Kidney epithelial cell (primary cell): ENCODE measurements at regions not wholly inside any gene's neighbourhood (a gene's known extent, or its start where the extent isn't known, plus 50 kb on each side); places are given as distances from the start of the nearest gene placed in this dataset.

Source experiments
- DNase-seq: peaks from one replicate; pipeline ENCODE4 v3.0.0-alpha.2; 2010; ENCODE audit warnings: low read depth
- H3K27me3 ChIP-seq: 2 replicates; pipeline ENCODE4 v1.6.0; 2011; ENCODE audit warnings: low read length; ENCODE audit not compliant: control insufficient read depth, insufficient read depth
- H3K36me3 ChIP-seq: 2 replicates; pipeline ENCODE4 v1.5.1; 2011; ENCODE audit warnings: low read length; ENCODE audit not compliant: control insufficient read depth, insufficient read depth
- H3K4me3 ChIP-seq: 2 replicates; pipeline ENCODE4 v1.5.1; 2011; ENCODE audit warnings: low read depth, mild to moderate bottlenecking, control low read depth, low read length
- TF ChIP-seq, protein P1 (sequence below): IDR thresholded peaks from 2 replicates; pipeline ENCODE4 v1.5.1; 2011; ENCODE audit warnings: mild to moderate bottlenecking, moderate library complexity, low read length, control low read depth, inconsistent platforms; ENCODE audit not compliant: insufficient read depth, poor library complexity, severe bottlenecking

DNA sequence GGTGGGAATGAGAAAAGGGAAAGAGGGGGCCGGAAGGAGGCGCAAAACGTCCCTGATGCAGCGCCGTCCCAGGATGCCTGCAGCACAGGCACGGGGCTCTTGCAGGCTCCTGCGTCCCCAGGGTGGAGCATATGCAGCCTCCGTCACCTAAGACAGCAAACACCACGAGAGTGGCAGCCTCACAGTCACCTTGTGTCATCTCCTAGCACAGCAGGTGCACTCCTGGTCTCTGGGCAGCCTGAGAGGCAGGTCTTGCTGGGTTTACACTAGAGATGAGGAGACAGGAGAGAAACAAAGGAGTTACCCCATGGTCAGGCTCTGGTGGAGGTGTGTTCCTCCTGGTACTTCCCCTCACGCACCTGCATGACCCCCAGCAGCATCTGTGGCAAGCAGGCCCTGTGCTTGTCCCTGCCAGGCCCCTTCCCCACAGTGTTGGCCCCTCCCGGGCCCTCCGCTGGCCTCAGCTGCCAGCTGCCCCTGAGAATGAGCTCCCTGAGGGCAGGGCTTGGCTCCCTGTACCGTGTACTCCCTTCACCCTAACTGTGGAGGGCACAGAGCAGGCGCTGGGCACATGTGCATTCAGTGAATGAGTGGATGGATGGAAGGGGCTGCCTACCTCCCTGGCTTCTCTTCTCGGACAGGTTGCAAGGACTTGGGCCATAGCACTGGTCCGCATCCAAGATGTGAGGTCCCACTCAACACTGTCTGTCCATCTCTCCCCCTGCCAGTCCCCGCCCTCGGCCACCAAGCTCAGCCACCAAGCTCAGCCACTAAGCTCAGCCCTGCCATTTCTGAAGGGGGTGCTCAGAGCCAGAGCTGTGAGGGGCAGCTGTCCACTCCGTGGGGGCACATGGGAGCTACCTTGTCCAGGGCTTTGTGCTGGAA, 988.6 kb downstream of the BRD1 start:
- no peak for DNase-seq
- TF ChIP-seq, protein P1, sequence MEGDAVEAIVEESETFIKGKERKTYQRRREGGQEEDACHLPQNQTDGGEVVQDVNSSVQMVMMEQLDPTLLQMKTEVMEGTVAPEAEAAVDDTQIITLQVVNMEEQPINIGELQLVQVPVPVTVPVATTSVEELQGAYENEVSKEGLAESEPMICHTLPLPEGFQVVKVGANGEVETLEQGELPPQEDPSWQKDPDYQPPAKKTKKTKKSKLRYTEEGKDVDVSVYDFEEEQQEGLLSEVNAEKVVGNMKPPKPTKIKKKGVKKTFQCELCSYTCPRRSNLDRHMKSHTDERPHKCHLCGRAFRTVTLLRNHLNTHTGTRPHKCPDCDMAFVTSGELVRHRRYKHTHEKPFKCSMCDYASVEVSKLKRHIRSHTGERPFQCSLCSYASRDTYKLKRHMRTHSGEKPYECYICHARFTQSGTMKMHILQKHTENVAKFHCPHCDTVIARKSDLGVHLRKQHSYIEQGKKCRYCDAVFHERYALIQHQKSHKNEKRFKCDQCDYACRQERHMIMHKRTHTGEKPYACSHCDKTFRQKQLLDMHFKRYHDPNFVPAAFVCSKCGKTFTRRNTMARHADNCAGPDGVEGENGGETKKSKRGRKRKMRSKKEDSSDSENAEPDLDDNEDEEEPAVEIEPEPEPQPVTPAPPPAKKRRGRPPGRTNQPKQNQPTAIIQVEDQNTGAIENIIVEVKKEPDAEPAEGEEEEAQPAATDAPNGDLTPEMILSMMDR, result no peak
- H3K27me3 ChIP-seq, result no peaks in the 10 kb centered on the region
- H3K36me3 ChIP-seq, result no peaks in the 10 kb centered on the region
- no peak overlapping the region for H3K4me3 ChIP-seq

DNA sequence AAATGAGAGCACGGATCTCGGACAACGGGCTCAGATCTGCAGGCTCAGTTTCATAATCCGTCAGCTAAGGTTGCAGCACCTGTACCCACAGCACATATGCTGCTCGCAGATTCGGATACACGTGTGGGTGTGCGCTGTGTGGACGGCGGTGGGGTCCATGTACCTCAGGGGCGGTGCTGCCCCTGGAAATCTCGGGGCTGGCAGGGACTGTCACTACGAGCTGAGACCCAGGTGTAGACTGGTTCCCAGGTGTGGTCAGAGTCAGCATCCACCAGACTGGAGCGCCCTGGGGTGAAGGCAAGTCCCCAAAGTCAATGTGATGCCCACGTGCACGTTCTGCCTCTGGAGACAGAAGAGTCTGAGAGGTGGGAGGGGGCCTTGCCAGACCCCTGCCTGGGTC, 989.3 kb downstream of the BRD1 start:
- TF ChIP-seq, protein P1, result no peak
- Histone ChIP-seq H3K27me3 (no peaks in the 10 kb centered on the region), H3K36me3 (no peaks in the 10 kb centered on the region), H3K4me3 (no peak overlapping the region)
- no peak for DNase-seq

DNA sequence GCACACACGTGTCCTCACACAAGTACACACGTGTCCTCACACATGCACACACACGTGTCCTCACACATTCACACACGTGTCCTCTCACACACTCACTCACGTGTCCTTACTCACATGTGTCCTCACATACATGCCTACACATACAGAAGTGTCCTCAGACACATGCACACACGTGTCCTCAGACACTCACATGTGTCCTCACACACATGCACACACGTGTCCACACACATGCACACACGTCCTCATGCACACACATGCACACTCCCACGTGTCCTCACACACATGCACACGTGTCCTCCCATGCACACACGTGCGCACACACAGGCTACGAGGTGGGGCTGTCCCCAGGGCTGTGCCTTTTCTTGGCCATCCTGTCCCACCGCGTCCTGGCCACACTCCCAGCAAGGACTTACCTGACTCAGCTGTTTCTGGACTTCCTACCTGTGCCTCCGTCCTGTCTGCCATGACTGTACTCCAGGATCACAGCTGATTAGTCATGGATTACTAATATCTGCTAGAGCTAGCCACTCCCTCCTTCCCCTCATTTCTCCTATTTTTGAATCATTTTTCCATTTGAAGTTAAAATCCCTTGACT, 990.2 kb downstream of the BRD1 start:
- no peak for DNase-seq
- TF ChIP-seq, protein P1, result no peak
- Histone ChIP-seq H3K36me3 (no peaks in the 10 kb centered on the region), H3K27me3 (no peaks in the 10 kb centered on the region), H3K4me3 (no peak overlapping the region)

DNA sequence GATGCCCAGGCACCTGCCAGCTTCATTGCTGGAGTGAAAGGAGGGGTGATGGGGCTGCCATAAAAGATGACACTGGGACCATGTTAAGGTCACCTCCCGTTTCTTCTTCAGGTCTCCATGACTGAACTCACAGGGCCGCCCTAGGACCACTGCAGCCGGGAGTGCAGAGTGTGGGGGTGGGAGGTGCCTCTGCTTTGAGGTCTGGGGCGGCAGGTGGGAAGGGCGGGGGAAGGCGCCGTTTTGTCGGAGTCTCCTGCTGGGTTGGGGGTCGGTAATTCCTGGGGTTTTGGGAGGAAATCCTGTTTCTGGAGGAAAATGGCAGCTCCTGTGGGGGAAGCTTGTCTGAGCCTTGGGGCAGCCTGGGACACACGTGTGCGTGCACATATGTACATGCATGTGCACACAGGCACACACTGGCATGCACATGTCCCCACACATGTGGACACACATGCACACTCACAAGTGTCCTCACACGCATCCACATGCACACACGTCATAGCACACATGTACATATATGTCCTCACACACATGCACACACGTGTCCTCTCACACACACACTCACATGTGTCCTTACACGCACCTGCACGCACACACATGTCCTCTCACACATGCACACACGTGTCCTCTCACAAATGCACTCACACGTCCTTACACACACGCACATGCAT, 990.9 kb downstream of the BRD1 start:
- no peak for DNase-seq
- no peak overlapping the region for H3K4me3 ChIP-seq
- TF ChIP-seq, protein P1, result no peak
- H3K27me3 ChIP-seq, result no peaks in the 10 kb centered on the region
- no peaks in the 10 kb centered on the region for H3K36me3 ChIP-seq

DNA sequence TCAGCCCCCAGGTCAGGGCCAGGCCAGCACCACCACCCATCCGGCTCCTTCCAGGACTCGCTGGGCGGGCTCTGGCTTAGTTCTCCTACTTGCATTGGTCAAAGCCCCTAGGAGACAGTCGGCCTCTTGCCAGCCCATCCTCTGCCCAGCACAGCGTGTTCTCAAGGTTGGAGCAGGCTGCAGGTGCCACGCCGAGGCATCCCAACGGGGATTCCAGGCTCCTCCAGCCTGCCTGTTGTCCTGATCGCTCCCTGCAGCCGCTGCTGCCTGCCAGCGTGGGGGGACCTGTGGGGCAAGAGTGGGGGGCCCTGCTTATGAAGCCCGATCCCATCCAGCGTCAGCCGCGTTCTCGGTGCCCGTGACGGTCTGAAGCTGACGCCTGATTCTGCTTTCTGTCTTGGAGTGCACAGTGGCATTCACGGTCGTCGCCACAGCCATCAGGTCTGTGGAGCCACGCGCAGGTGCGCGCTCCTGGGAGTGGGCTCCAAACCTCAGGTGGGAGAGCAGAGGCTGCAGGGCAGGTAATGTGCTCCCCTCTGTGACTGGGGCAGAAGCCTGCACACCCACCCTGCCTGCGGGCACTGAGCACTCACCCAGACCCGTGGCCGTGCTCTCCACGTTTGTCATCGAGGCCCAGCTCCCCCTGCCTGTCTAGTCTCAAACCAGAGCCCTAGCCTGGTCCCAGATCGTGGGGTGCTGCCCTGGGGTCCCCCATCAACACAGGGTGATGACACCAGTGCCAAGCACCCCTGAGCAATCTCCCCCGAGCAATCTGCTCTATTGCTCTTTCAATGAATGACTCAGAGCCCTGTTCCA, 991.6 kb downstream of the BRD1 start:
- Histone ChIP-seq H3K4me3 (no peak overlapping the region), H3K36me3 (no peaks in the 10 kb centered on the region), H3K27me3 (no peaks in the 10 kb centered on the region)
- DNase-seq, result no peak
- TF ChIP-seq, protein P1, result no peak
